Upper lobe of left lung (tissue), 6 donors: ENCODE measurements at regions not wholly inside any gene's neighbourhood (a gene's known extent, or its start where the extent isn't known, plus 50 kb on each side); places are given as distances from the start of the nearest gene placed in this dataset.

Source experiments
- ATAC-seq, 2 donors: fragments of 200-7000 bp; cut with Tn5 transposase; one replicate each; pipeline ENCODE4 v1.9.1; 2022; ENCODE audit warnings: mild to moderate bottlenecking in 2 of 2, moderate library complexity in 2 of 2; ENCODE audit not compliant: low FRiP score in 2 of 2
- DNase-seq, 2 donors: peaks; one replicate each; pipeline ENCODE4 v3.0.0-alpha.2; 2019 to 2020
- H3K27ac ChIP-seq, 4 donors: fragments of 200-600 bp; sonication (generic); one replicate each; pipeline ENCODE4 v1.5.1; 2016 to 2019
- H3K27me3 ChIP-seq, 4 donors: fragments of 200-600 bp; sonication (generic); one replicate each; pipeline ENCODE4 v1.5.1; 2017 to 2019
- H3K36me3 ChIP-seq, 4 donors: fragments of 200-600 bp; sonication (generic); one replicate each; pipeline ENCODE4 v1.5.1; 2016 to 2019
- H3K4me1 ChIP-seq, 4 donors: fragments of 200-600 bp; sonication (generic); one replicate each; pipeline ENCODE4 v1.5.1; 2018 to 2019
- H3K4me3 ChIP-seq, 4 donors: fragments of 200-600 bp; sonication (generic); one replicate each; pipeline ENCODE4 v1.5.1; 2017 to 2019; ENCODE audit warnings: mild to moderate bottlenecking in 2 of 4, moderate library complexity in 1 of 4
- H3K9me3 ChIP-seq, 4 donors: fragments of 200-600 bp; sonication (generic); one replicate each; pipeline ENCODE4 v1.5.1; 2018 to 2019
- CTCF ChIP-seq, 6 experiments: fragments of 450-650 bp in 4 of 6; fragments of 200-600 bp in 2 of 6; sonication (generic) in 2 of 6; IDR thresholded peaks; one replicate each; pipeline ENCODE4 v1.5.1; 2016 to 2019; ENCODE audit warnings: antibody characterized with exemption in 6 of 6
- EP300 ChIP-seq, 4 donors: sonication (generic); formaldehyde crosslinking; IDR thresholded peaks; one replicate each; pipeline ENCODE4 v1.5.1; 2017; ENCODE audit warnings: antibody characterized with exemption in 4 of 4, control low read depth in 2 of 4
- POLR2A ChIP-seq, 4 donors: fragments of 450-650 bp; IDR thresholded peaks; one replicate each; pipeline ENCODE4 v1.5.1; 2016 to 2017; ENCODE audit warnings: antibody characterized with exemption in 4 of 4, mild to moderate bottlenecking in 2 of 4
- POLR2AphosphoS5 ChIP-seq, 2 donors: sonication (generic); formaldehyde crosslinking; IDR thresholded peaks; one replicate each; pipeline ENCODE4 v1.5.1; 2017; ENCODE audit warnings: antibody characterized with exemption in 2 of 2
- WGBS, 2 donors: methylation state at CpG; one replicate each; pipeline ENCODE4 v1.1.5; 2017 to 2018; 5-methylcytosine and 5-hydroxymethylcytosine counted together
- donor health status: DM: no; HTN: no; CAD: no; lungs with moderate emphysema.
- donor health status: DM: no; HTN: yes; CAD: no; lungs with severe emphysema.

DNA sequence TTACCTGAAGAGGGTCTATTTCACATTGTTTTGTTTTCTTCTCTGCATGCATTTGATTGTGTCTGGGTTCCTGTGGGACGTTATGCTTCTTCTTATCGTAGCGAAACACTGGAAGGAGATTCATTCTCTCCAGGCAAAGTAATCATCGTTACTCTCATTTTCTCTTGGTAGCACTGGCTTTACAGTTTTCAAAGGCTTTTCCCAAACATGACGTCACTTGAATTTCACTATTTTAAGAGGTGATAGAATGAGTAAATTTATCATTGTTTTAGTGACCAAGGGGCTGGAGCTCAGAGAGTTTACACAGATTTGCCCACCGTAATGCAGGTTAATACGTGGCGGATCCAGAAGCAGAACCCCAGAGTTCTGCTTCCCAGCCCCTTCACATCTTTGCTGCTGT, 391.4 kb downstream of the DCDC2C start:
- no peak for ATAC-seq
- 92% methylated on average over 8 of the region's 8 CpGs for WGBS, 2 donors
- TF ChIP-seq EP300 (IDR thresholded peaks at IDR 0.05) = no peak
- no peak for TF ChIP-seq POLR2A (IDR thresholded peaks at IDR 0.05)
- TF ChIP-seq CTCF (IDR thresholded peaks at IDR 0.05) = no peak
- no peak for TF ChIP-seq POLR2AphosphoS5 (IDR thresholded peaks at IDR 0.05)
- no peak for DNase-seq
- Histone ChIP-seq H3K36me3 (no peaks in the 10 kb centered on the region), H3K9me3 (no peaks in the 10 kb centered on the region), H3K4me3 (no peak overlapping the region), H3K27ac (no peak overlapping the region), H3K27me3 (no peaks in the 10 kb centered on the region), H3K4me1 (no peaks in the 10 kb centered on the region)

DNA sequence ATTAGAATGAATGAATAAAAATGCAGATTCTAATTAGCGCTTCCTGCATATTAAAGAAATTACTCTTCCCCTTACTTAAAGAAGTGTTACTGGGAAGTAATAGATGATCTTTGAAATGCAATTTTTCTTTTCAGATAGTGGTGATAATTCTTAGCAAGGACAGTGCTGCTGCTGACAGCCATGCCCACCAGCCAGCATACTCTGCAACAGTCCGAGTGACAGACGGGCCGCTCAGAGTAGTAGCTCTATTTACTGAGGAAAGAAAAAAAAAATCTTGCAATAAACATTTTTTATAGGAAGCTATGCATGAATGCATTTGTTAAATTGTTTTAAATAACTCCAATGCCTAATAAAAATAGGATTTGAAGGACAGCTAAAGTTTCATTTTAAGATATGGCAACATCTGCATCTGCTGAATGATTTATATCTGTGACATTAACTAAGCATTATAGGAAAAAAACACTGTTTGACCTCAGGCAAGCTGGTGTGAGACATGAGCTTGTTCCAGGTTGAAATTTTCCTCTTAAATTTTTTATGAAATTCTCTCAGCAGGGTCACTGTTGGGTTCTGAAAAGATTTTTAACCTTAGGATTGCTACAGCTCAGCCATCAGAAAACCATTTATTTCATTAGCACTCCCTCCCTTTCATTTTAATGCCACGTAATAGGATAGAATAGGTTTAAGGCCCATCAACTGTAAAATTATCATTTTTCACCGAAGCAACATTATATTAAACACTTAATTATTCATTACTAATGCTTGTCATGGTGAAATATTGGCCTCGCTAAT, 393.8 kb downstream of the DCDC2C start:
- no peak for DNase-seq
- Histone ChIP-seq H3K36me3 (no peaks in the 10 kb centered on the region), H3K9me3 (no peaks in the 10 kb centered on the region), H3K4me3 (no peak overlapping the region), H3K4me1 (no peaks in the 10 kb centered on the region), H3K27ac (no peak overlapping the region), H3K27me3 (no peaks in the 10 kb centered on the region)
- no peak for ATAC-seq
- 91% methylated on average over 7 of the region's 7 CpGs for WGBS, 2 donors
- TF ChIP-seq CTCF (IDR thresholded peaks at IDR 0.05) = no peak
- TF ChIP-seq EP300 (IDR thresholded peaks at IDR 0.05) = no peak
- no peak for TF ChIP-seq POLR2A (IDR thresholded peaks at IDR 0.05)
- TF ChIP-seq POLR2AphosphoS5 (IDR thresholded peaks at IDR 0.05) = no peak

GRCh38 chr2:4098137-4098536, 394.8 kb downstream of the DCDC2C start:
- no peaks in the 10 kb centered on the region for H3K9me3 ChIP-seq
- H3K27me3 ChIP-seq = no peaks in the 10 kb centered on the region
- H3K4me1 ChIP-seq = no peaks in the 10 kb centered on the region
- ATAC-seq (no peak), DNase-seq (no peak)
- H3K36me3 ChIP-seq = no peaks in the 10 kb centered on the region
- no peak overlapping the region for H3K4me3 ChIP-seq
- no peak for TF ChIP-seq EP300 (IDR thresholded peaks at IDR 0.05)
- no peak for TF ChIP-seq CTCF (IDR thresholded peaks at IDR 0.05)
- TF ChIP-seq POLR2AphosphoS5 (IDR thresholded peaks at IDR 0.05) = no peak
- no peak for TF ChIP-seq POLR2A (IDR thresholded peaks at IDR 0.05)
- WGBS, 2 donors = 87 to 89% methylated on average over 5 of the region's 5 CpGs
- H3K27ac ChIP-seq = no peak overlapping the region

- no peaks in the 10 kb centered on the region for H3K27me3 ChIP-seq
- no peaks in the 10 kb centered on the region for H3K9me3 ChIP-seq
- H3K36me3 ChIP-seq = no peaks in the 10 kb centered on the region
- no peak for TF ChIP-seq CTCF (IDR thresholded peaks at IDR 0.05)
- TF ChIP-seq POLR2AphosphoS5 (IDR thresholded peaks at IDR 0.05) = no peak
- no peak for TF ChIP-seq EP300 (IDR thresholded peaks at IDR 0.05)
- no peak for TF ChIP-seq POLR2A (IDR thresholded peaks at IDR 0.05)
- H3K4me3 ChIP-seq = no peak overlapping the region
- DNase-seq (no peak), ATAC-seq (no peak)
- 68 to 79% methylated on average over 2 of the region's 2 CpGs for WGBS, 2 donors
- no peaks in the 10 kb centered on the region for H3K4me1 ChIP-seq
- no peak overlapping the region for H3K27ac ChIP-seq
Measured at GRCh38 chr2:4101936-4102335, 398.6 kb downstream of the DCDC2C start.

DNA sequence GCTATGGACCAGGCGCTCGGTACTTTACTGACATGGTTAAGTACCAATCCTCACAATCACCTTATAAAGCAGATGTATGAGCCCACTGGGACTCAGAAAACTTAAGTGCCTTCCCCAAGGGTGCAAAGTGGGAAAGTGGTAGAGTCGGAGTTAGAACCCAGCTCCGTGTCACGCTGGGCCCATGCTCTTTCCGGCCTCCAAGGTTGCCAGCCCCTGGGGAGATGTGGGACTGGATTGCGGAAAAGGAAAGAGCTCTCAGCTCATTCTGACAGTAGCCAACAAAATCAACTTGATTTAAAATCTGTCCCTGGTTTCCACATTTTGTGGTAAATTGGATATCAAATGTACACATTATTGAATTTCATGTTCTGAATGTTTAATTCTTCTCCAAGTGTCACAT, 403.8 kb downstream of the DCDC2C start:
- ATAC-seq = no peak
- WGBS, 2 donors = 68 to 76% methylated on average over 7 of the region's 7 CpGs
- TF ChIP-seq POLR2A (IDR thresholded peaks at IDR 0.05) (no peak), POLR2AphosphoS5 (IDR thresholded peaks at IDR 0.05) (no peak), EP300 (IDR thresholded peaks at IDR 0.05) (no peak), CTCF (IDR thresholded peaks at IDR 0.05) (no peak)
- no peak overlapping the region for H3K27ac ChIP-seq
- no peaks in the 10 kb centered on the region for H3K27me3 ChIP-seq
- no peaks in the 10 kb centered on the region for H3K36me3 ChIP-seq
- H3K4me3 ChIP-seq = no peak overlapping the region
- DNase-seq = no peak
- no peaks in the 10 kb centered on the region for H3K9me3 ChIP-seq
- H3K4me1 ChIP-seq = no peaks in the 10 kb centered on the region
